ENCODE measurements at regions not wholly inside any gene's neighbourhood (a gene's known extent, or its start where the extent isn't known, plus 50 kb on each side); places are given as distances from the start of the nearest gene placed in this dataset.

DNA sequence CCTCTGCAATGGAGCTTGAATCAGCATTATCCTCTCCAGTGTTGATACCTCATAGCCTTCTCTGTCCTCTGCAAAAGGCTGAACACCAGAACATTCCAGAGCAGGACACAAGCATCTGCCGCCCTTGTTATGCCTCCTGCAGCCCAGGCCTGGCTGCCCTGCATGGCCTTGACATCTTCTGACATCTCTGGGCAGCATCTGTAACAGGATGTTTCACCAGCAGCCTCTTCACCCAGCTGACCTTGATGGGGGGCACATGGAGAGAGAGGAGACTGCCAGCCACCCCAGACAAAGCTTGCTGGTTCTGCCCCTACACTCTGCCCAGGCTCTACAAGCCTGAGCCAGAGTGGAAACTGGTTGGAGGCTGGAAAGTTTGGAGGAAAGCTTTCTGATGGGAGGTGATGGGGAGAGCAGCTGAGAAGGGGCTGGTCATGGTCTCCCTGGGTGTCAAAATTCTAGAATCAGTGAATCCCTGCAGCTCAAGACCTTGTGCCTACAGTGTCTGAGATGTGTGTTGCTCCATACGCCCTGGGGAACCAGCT is 145.1 kb downstream of the MRPL14 start:
- DNase-seq (ENCODE audit: low spot score), result no peak

DNA sequence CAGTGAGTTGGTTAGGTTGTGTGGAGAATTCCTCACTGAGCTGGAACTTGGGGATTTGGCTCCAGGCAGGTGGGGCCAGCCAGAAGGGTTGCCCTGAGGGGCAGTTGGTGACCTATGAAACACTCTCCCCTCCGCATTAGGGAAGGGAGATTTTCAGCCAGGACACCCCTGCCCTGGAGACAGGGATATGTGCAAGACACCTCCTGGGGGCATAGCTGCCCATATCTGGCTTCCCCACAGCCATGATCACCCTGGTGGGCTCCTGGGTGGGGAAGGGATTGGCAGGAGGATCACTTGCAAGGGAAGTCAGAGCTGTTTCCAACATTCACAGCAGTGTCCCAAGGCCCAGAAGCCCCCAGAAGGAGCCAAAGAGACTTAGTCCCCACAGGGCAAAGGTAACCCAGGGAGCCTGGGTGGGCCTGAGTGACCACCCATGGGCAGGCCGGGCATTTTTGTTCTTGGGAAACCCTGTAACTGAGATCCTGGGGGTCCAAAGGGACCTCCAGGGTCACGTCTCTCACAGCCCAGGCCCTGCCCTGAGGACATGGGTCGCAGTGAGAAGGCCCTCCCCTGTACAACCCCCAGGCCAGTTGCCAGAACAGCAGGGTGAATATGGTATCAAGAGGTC is 145.8 kb downstream of the MRPL14 start:
- DNase-seq (ENCODE audit: low spot score), result no peak

- DNase-seq (ENCODE audit: low spot score), result no peak
Observed at GRCh38 chr6:43980004-43980795, 147.1 kb downstream of the MRPL14 start.

GRCh38 chr6:43979525-43979924 is 147.7 kb downstream of the MRPL14 start:
- no peak for DNase-seq (ENCODE audit: low spot score)

GRCh38 chr6:43978473-43979346 is 148.5 kb downstream of the MRPL14 start:
- peak; percentile 50 for DNase-seq (ENCODE audit: low spot score)

- DNase-seq (ENCODE audit: low spot score), result no peak
Observed at GRCh38 chr6:43977404-43978111, 149.7 kb downstream of the MRPL14 start.

DNA sequence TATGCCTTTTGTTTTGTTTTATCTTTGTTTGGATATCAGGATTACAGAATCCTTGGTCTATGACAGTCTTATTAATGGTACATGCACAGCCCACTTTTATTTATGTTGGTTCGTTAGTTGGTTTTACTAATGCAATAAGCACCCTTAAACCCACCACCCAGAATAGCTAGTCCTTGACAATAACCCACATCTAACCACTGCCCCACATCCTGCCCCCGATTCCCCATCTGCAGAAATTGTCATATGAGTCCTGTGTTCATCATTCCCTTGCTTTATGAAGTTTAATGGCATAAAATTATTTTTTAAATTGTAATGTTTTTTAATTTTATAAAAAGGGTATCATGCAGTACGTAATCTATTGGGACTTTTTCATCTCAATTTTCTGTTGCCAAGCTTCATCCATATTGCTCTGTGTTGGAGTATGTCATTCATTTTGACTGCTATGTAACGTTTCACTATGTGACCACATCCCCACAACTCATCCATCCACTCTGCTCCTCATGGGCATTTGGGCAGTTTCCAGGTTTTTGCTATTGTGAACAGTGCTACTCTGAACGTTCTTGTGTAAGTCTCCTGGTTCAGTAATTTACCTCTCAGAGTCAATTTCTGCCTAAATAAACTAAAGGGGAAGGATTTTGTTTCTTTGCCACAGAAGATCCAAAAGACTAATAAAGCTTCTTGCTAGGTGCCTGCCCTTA is 150.4 kb downstream of the MRPL14 start:
- DNase-seq (ENCODE audit: low spot score), result no peak

- DNase-seq (ENCODE audit: low spot score), result no peak
Observed at GRCh38 chr6:43974643-43975230, 152.5 kb downstream of the MRPL14 start.

GRCh38 chr6:43973357-43973756 is 153.9 kb downstream of the MRPL14 start:
- no peak for DNase-seq (ENCODE audit: low spot score)

DNA sequence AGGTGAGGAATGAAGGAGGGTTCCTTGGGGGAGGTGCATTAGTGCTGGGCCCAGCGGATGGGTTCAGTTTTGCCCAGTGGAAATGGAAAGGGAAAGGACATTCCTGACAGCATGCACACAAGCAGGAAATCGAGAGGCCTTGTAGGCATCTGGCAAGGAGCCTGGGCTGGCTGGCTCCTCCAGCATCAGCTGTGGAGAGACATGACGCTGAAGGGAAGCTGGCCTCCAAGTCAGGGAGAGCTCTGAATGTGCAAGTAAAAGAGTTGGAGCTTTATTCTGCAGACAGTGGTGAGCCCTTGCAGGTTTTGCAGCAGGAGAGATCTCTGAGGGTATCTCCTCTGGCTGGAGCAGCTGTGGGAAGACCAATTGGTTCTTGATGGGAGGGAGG is 154.3 kb downstream of the MRPL14 start:
- DNase-seq (ENCODE audit: low spot score), result peak; percentile 79

GRCh38 chr6:43972179-43972912 is 154.9 kb downstream of the MRPL14 start:
- peak; percentile 51 for DNase-seq (ENCODE audit: low spot score)

- DNase-seq (ENCODE audit: low spot score), result no peak
Observed at GRCh38 chr6:43971776-43972126, 155.5 kb downstream of the MRPL14 start.

DNA sequence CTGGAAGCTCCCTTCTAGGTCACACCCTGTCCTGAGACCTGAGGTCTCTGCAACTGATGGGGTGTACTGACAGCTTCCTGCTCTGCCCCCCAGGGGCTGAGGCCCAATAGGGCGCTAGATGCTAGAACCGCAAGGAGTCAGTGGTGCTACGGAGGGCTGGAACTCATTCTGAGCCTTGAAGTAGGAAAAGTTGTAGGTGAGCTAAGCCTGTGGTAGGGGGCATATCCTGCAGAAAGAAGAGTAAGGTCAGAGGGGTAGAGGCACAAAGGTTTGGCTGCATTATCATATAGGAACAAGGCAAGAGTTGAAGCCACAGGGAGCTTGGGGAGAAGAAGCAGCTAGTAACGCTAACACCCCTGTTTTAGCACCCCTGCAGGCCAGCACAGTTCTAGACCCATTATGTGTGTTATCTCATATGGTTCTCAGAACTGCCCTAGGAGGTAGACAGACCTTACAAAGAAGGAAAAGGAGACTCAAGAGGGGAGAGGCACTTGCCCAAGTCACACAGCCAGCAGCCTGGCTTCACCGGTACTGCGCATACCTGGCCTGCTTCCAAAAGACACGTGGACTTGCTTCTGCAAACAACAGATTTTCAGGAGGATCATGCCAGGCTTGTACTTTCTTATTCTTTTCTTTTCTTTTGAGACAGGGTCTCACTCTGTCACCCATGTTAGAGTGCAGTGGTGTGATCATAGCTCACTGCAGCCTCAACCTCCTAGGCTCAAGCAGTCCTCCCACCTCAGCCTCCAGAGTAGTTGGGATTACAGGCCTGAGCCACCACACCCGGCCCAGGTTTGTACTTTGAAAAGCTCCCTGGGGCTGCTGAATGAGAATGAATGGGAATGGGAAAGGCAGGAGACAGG is 156.1 kb downstream of the MRPL14 start:
- no peak for DNase-seq (ENCODE audit: low spot score)

DNA sequence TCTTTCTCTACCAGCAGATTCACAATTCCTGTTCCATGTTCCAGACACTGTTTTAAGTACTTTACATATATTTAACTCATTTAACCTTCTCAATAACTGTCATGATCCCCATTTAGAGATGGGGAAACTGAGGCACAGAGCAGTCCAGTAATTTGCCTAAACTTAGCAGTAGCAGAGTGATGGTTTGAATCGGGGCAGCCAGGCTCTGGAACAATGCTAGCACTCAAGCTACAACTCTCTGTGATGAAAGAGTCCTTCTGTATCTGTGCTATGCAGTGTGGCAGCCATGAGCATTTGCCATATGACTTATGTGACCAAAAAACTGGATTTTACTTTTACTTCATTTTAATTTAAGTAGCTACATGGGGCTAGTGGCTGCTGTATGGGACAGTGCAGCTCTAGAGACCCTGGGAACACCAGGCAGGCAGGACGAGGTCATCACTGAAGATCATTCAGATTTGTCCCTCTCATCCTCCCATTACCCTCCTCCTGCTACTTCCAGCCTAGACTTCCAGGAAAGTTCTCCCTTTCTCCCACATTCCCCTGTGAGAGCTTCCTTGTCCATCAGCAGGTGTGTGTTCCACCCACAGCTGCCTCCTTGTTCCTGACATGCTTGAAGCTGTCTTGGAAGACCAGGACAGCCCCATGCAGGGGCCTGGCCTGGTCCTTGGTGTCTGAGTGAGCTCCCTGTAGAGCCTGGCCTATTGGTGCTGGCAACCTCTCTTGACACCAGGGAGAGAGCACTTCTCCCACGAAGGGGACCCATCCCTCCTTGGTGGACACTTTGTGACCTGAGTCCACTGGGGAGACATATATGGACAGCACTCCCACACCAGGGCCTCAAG is 157.0 kb downstream of the MRPL14 start:
- no peak for DNase-seq (ENCODE audit: low spot score)

GRCh38 chr6:43969158-43969981 is 157.9 kb downstream of the MRPL14 start:
- DNase-seq (ENCODE audit: low spot score), result no peak

- no peak for DNase-seq (ENCODE audit: low spot score)
Observed at GRCh38 chr6:43968110-43968965, 158.9 kb downstream of the MRPL14 start.
